OCI-LY1 (cell line): ENCODE measurements at regions not wholly inside any gene's neighbourhood (a gene's known extent, or its start where the extent isn't known, plus 50 kb on each side); places are given as distances from the start of the nearest gene placed in this dataset.
"Not testable (repeated sequence)": the region's sequence is repeated elsewhere in the genome, so short reads cannot be mapped to it uniquely, and the experiment has no call there.

Experiments
- H2AFZ ChIP-seq: fragments of 200-600 bp; sonication (generic), shearing (Covaris generic); 2 replicates; pipeline ENCODE4 v1.6.0; 2014; ENCODE audit warnings: antibody characterized with exemption, mild to moderate bottlenecking, low read length
- H3F3A ChIP-seq: fragments of 200-600 bp; sonication (generic), shearing (Covaris generic); 2 replicates; pipeline ENCODE4 v1.6.0; 2014; ENCODE audit warnings: mild to moderate bottlenecking, antibody characterized with exemption, low read length, moderate library complexity; ENCODE audit not compliant: insufficient read depth
- H3K27ac ChIP-seq: fragments of 200-600 bp; sonication (generic); 2 replicates; pipeline ENCODE4 v1.5.1; 2014; ENCODE audit warnings: low read length, mixed run types, mild to moderate bottlenecking, low read depth; ENCODE audit not compliant: poor library complexity, severe bottlenecking
- H3K27me3 ChIP-seq: fragments of 200-600 bp; sonication (generic); 2 replicates; pipeline ENCODE4 v1.6.0; 2014; ENCODE audit warnings: antibody characterized with exemption, mild to moderate bottlenecking, low read length, moderate library complexity; ENCODE audit not compliant: insufficient read depth
- H3K36me3 ChIP-seq: fragments of 200-600 bp; sonication (generic); 2 replicates; pipeline ENCODE4 v1.6.1; 2014; ENCODE audit warnings: mild to moderate bottlenecking, antibody characterized with exemption, low read length, moderate library complexity, mixed read lengths; ENCODE audit not compliant: insufficient read depth
- H3K4me1 ChIP-seq: fragments of 200-600 bp; sonication (generic); 2 replicates; pipeline ENCODE4 v1.5.1; 2014; ENCODE audit warnings: mild to moderate bottlenecking, low read length, moderate library complexity; ENCODE audit not compliant: insufficient read depth, severe bottlenecking
- H3K4me2 ChIP-seq: fragments of 200-600 bp; sonication (generic), shearing (Covaris generic); 2 replicates; pipeline ENCODE4 v1.6.1; 2014; ENCODE audit warnings: low read length
- H3K4me3 ChIP-seq: fragments of 200-600 bp; sonication (generic); 2 replicates; pipeline ENCODE4 v1.5.1; 2014; ENCODE audit warnings: low read length, low read depth, mild to moderate bottlenecking, mixed read lengths; ENCODE audit not compliant: poor library complexity, severe bottlenecking
- H3K79me2 ChIP-seq: fragments of 200-600 bp; shearing (Covaris generic); 2 replicates; pipeline ENCODE4 v1.6.1; 2016; ENCODE audit warnings: mixed run types, low read length, mixed read lengths; ENCODE audit not compliant: insufficient read depth
- H3K9ac ChIP-seq: fragments of 200-600 bp; sonication (generic), shearing (Covaris generic); 2 replicates; pipeline ENCODE4 v1.6.1; 2014; ENCODE audit warnings: mild to moderate bottlenecking, low read length, mixed read lengths
- H3K9me2 ChIP-seq: fragments of 200-600 bp; sonication (generic), shearing (Covaris generic); 2 replicates; pipeline ENCODE4 v1.6.1; 2014; ENCODE audit warnings: low read depth, mild to moderate bottlenecking, low read length, mixed read lengths
- H3K9me3 ChIP-seq: fragments of 200-600 bp; shearing (Covaris generic); 2 replicates; pipeline ENCODE4 v1.6.1; 2014; ENCODE audit warnings: low read length, mixed read lengths
- H4K20me1 ChIP-seq: fragments of 200-600 bp; sonication (generic), shearing (Covaris generic); 2 replicates; pipeline ENCODE4 v1.6.0; 2016; ENCODE audit warnings: mild to moderate bottlenecking, low read length; ENCODE audit not compliant: insufficient read depth
- EZH2 ChIP-seq: fragments of 200-600 bp; sonication (generic), shearing (Covaris generic); IDR thresholded peaks from 2 replicates; pipeline ENCODE4 v1.8.0; 2017; ENCODE audit warnings: borderline replicate concordance, mixed run types, mild to moderate bottlenecking, antibody characterized with exemption, low read length, moderate library complexity, mixed read lengths
- TF ChIP-seq, protein P1 (sequence below): fragments of 200-600 bp; sonication (generic), shearing (Covaris generic); IDR thresholded peaks from 2 replicates; pipeline ENCODE4 v1.5.1; 2017; ENCODE audit warnings: mild to moderate bottlenecking, antibody characterized with exemption, low read length, moderate library complexity, mixed read lengths

GRCh38 chr2:208671886-208672680, 265.5 kb downstream of the PTH2R start:
- TF ChIP-seq, protein P1, sequence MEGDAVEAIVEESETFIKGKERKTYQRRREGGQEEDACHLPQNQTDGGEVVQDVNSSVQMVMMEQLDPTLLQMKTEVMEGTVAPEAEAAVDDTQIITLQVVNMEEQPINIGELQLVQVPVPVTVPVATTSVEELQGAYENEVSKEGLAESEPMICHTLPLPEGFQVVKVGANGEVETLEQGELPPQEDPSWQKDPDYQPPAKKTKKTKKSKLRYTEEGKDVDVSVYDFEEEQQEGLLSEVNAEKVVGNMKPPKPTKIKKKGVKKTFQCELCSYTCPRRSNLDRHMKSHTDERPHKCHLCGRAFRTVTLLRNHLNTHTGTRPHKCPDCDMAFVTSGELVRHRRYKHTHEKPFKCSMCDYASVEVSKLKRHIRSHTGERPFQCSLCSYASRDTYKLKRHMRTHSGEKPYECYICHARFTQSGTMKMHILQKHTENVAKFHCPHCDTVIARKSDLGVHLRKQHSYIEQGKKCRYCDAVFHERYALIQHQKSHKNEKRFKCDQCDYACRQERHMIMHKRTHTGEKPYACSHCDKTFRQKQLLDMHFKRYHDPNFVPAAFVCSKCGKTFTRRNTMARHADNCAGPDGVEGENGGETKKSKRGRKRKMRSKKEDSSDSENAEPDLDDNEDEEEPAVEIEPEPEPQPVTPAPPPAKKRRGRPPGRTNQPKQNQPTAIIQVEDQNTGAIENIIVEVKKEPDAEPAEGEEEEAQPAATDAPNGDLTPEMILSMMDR: no peak
- no peak for TF ChIP-seq EZH2
- Histone ChIP-seq H3K9me3 (no peaks in the 10 kb centered on the region), H3K27me3 (no peaks in the 10 kb centered on the region), H3K9me2 (no peaks in the 10 kb centered on the region), H3K79me2 (no peaks in the 10 kb centered on the region), H3K4me1 (no peaks in the 10 kb centered on the region), H2AFZ (no peak overlapping the region), H3K27ac (no peak overlapping the region), H4K20me1 (no peaks in the 10 kb centered on the region), H3K4me2 (no peak overlapping the region), H3K36me3 (no peaks in the 10 kb centered on the region), H3K4me3 (no peak overlapping the region), H3F3A (no peaks in the 10 kb centered on the region), H3K9ac (no peak overlapping the region)

GRCh38 chr2:208673631-208674030, 267.0 kb downstream of the PTH2R start:
- H3K9me3 ChIP-seq: no peaks in the 10 kb centered on the region

DNA sequence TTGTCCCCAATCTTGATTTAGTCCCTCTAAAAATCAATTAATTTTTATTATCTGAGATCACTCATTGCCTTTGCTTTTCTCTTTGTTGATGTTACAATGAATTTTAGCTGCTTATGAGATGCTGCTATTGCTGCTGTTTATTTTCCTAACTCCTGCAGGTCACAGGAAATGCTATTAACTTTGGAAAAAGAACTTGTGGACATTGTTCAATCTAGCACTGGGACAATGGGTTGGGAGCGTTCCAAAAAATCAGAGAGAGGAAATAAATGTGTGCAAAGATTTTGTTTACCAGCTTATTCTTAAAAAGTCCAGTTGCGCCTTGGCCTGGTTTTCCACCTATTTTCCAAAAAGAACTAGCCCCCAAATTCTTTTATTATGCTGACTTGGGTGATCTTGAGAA, 268.3 kb downstream of the PTH2R start:
- no peak overlapping the region for H3K4me2 ChIP-seq
- H3K36me3 ChIP-seq: no peaks in the 10 kb centered on the region
- no peaks in the 10 kb centered on the region for H3K27me3 ChIP-seq
- H3K79me2 ChIP-seq: no peaks in the 10 kb centered on the region
- no peak overlapping the region for H3K4me3 ChIP-seq
- TF ChIP-seq, protein P1: no peak
- no peak for TF ChIP-seq EZH2
- no peaks in the 10 kb centered on the region for H3K4me1 ChIP-seq
- H3K9ac ChIP-seq: no peak overlapping the region
- no peaks in the 10 kb centered on the region for H3K9me3 ChIP-seq
- no peaks in the 10 kb centered on the region for H3F3A ChIP-seq
- H4K20me1 ChIP-seq: no peaks in the 10 kb centered on the region
- no peak overlapping the region for H2AFZ ChIP-seq
- no peak overlapping the region for H3K27ac ChIP-seq
- H3K9me2 ChIP-seq: no peaks in the 10 kb centered on the region

More at GRCh38 chr2:208673631-208674030, 267.0 kb downstream of the PTH2R start:
- H3K27me3 ChIP-seq: no peaks in the 10 kb centered on the region
- H3K4me3 ChIP-seq: no peak overlapping the region
- TF ChIP-seq EZH2: no peak
- TF ChIP-seq, protein P1: no peak
- no peaks in the 10 kb centered on the region for H3K9me2 ChIP-seq
- H3K9ac ChIP-seq: no peak overlapping the region
- H3K36me3 ChIP-seq: no peaks in the 10 kb centered on the region
- no peaks in the 10 kb centered on the region for H3K79me2 ChIP-seq
- no peaks in the 10 kb centered on the region for H3F3A ChIP-seq
- no peaks in the 10 kb centered on the region for H4K20me1 ChIP-seq
- H3K4me2 ChIP-seq: no peak overlapping the region
- no peak overlapping the region for H2AFZ ChIP-seq
- H3K27ac ChIP-seq: no peak overlapping the region
- no peaks in the 10 kb centered on the region for H3K4me1 ChIP-seq

DNA sequence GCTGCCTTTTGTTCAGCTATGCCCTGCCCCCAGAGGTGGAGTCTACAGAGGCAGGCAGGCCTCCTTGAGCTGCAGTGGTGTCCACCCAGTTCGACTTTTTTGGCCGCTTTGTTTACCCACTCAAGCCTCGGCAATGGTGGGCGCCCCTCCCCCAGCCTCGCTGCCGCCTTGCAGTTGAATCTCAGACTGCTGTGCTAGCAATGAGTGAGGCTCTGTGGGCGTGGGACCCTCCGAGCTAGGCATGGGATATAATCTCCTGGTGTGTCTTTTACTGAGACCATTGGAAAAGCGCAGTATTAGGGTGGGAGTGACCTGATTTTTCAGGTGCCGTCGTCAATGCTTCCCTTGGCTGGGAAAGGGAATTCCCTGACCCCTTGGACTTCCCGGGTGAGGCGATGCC, 279.3 kb downstream of the PTH2R start:
- not testable (repeated sequence) for H3K9ac ChIP-seq, H3K9me3 ChIP-seq, H3K79me2 ChIP-seq, H3K9me2 ChIP-seq, H3K4me3 ChIP-seq, H3K4me2 ChIP-seq, H2AFZ ChIP-seq, H3K36me3 ChIP-seq, H4K20me1 ChIP-seq, H3K27ac ChIP-seq, H3K27me3 ChIP-seq, H3K4me1 ChIP-seq, H3F3A ChIP-seq
